HG02970 (cell line): ENCODE measurements at regions not wholly inside any gene's neighbourhood (a gene's known extent, or its start where the extent isn't known, plus 50 kb on each side); places are given as distances from the start of the nearest gene placed in this dataset.

ENCODE experiments used
- ATAC-seq: cut with Tn5 transposase; IDR thresholded peaks from one replicate; pipeline ENCODE4 v1.9.1; 2021; ENCODE audit warnings: mild to moderate bottlenecking, moderate library complexity, moderate number of reproducible peaks; ENCODE audit not compliant: unreplicated experiment, low FRiP score

DNA sequence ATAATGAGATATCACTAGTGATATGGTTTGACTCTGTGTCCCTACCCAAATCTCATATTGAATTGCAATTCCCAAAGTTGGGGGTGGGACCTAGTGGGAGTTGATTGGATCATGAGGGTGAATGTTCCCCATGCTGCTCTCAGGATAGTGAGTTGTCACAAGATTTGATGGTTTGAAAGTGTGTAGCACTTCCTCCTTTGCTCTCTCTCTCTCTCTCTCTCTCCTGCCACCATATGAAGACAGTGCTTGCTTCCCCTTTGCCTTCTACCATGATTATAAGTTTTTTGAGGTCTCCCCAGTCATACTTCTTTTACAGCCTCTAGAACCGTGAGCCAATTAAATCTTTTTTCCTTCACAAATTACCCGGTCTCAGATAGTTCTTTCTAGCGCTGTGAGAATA, 1002.0 kb upstream of the ADGRB3 start:
- ATAC-seq: no peak

DNA sequence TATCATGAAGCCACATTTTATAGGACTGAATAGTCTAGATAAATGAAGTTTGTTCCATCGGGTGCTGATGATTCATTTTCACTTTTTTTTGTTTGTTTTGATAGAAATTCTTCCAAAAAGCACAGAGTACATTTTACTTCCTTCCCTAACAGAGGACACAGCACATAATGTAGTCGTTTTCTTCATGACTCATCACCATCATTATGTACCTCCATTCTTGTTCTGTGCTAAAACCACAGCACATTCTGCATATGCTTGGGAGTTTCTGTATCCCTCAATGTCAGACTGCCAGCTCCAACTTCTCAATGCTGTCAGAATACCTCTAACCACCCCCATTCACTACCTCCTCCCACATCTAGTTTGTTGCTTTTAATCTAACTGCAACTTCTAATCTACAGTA, 1004.9 kb upstream of the ADGRB3 start:
- no peak for ATAC-seq

DNA sequence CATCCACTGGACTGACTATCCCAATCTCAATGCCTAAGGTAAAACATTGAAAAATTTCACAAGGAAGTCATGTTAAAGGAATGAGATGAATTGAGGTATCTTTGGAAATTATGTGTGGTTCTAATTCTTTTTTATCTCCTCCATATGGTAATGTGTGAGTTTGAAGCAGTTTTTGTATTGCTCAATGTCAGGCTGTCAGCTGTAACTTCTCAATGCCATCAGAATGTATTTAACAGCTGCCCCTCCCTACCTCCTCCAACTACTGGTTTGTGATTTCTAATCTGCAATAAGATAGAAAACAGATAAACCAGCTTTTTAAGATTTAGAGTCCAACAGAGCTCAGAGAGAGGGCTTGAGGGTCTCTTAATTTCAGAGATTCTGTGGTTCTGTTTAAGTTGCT, 1005.8 kb upstream of the ADGRB3 start:
- ATAC-seq: no peak

DNA sequence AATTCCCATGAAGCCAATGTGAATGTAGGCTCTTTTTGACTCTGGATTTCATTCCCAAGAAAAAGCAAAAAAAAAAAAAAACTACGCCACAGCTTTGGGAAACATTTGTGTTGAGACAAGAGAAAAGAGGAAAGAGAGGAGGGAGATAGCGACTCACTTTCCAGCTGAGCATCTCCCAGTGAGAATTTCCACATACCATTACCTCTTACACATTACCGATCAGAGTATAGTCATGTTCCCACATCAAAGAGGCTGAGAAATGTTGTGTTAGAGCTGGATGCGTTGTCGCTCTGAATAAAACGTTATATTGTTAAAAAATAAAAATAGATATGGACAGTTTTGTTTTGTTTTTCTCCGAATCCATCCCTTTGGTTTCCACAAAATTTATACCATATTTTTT, 1019.3 kb upstream of the ADGRB3 start:
- no peak for ATAC-seq

DNA sequence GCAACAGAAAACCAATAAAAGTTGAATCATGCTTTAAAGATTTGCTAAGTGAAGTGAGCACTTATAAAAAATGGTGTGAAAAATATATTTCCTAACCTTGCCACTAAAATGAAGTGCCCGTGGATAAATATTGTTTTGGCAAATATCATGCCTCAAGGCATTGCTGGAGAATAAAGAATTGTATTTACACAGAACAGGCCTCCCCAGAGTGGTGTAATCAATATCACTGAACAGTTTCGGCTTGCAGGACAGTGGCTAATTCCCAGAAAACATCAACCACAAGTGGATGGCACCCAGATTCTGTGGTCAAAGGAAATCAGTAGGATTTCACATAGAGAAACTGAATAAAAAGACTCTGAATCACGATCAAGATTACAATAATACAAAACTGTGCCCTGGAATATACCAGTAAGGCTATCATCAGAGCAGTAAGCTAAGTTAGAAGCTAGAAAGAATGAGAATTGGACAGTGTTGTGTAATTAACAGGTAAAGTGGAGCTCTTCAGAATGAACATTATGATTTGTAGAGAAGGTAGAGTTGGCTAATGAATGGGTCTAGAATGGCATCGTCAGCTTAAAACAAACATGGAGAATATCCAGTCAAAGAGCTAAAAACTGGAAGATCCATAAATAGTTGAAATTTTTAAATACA, 1026.9 kb upstream of the ADGRB3 start:
- ATAC-seq: no peak

DNA sequence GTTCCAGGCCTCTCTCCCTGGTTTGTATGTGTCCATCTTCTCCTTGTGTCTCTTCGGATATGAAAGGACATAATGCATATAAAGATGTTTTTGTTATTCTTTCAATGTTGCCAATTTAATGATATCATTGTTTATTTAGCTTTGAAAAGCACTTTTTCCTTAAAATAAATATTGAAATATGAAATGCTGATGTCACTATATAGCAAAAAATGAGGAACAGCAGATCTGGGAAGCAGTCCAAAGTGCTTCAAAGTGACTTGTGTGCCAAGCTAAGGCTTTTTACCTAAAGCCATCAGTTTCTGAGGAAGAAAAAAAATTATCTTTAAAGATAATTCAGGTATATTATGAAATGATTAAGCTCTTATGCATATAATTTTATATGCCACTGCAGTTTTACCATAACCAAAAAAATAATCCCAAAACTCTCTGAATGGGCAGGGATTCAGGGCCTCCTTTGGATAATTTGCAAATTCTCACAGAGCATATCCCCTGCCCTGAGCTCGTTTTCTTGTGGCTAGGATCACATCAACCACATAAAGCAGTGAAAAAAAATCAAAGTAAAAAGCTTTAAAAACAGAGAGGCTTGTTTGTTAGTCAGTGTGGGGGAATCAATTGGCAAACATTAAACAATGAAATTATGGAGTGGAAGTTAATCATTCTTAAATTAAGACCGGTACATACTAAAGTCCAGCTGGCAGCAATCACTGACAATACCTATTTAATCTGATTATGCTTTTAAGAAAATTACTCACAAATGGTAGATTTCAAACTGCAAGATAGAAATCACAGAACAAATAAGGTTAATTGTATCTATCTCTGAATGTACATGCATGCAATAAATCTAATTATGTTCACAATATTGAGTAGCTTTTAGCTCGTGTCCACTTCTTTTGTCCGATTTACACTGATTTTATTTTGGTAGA, 1027.9 kb upstream of the ADGRB3 start:
- no peak for ATAC-seq

DNA sequence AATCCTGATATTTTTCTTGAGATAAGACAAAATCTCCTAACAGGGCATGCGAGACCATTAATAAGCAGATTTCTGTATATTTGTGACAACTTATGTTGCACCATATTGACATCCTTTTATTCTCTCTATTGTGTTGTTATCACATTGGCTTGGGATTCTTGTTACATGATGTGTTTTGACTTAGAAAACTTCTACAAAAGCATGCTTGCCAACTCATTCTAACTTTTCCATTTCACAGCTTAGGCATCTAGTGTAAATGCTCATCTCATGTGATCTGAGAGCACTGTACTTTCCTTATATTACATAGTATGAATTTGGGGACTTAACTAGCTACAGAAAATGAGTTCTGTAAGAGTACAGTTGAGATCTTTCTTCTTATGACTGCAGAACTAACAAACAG, 1040.7 kb upstream of the ADGRB3 start:
- ATAC-seq: no peak

DNA sequence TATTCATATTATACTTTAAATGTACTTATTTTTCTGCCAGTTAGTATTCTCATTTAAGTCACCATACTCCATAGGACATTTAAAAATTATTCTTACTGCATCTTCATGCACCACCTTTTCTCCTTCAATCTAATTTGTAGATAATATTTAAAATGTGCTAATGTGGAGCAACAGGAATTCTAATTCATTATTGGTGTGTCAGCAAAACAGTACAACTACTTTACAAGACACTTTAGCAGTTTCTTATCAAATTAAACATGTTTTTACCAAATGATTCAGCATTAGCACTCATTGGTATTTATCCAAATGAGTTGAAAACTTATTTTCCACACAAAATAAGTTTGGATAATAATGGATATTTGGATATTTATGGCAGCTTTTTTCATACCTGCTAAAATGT, 1041.8 kb upstream of the ADGRB3 start:
- no peak for ATAC-seq

DNA sequence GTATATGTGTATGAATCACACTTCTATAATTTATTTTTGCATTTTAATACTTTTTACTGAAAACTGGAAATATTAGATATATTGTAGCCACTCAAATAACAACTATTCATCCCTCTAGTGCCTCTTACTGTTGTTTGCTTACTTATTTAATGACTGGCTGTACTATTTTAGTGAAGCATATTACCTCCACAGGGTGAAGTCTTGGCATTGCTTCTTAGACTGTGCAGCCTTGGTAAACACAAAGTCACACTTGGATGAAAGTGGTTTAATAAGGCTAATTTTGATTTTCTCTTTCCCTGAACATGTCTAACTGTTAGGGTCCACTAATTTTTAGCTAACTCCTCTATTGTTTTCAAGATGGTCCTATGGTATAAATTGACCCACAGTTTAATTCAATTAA, 1043.2 kb upstream of the ADGRB3 start:
- no peak for ATAC-seq

DNA sequence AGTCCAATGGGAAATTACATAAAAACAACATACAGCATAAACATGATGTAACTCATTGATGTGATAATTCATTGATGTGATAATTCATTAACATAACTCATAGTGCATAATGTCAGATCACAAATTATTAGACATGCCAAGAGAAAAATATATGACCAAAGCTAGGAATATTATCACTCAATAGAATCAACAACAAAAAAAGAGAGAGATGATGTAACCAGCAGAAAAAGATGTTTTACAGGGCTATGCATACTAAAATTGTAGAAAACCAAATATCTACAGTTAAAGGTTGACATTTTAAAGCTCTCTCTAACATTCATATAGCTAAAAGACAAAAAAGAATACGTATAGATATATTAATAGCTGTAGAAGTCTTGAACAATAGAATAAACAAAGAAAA, 1067.2 kb upstream of the ADGRB3 start:
- ATAC-seq: no peak

DNA sequence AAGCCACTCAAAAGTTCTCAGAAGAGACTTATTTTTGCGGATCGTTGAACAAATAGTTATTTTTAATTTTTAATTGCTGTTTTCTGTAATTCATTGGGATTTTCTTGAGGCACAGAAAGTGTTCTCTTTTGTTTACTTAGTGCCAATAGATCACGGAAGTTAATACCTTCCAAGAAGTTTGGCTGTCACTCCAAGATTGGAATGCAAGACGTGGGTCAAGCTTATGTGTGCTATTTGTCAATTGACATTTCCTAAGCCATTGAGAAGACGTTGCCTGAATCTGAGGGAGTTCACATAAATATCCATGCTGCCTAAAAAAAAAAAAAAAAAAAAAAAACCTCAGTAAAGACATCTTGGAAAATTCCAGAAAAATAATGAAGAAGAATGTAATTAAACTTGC, 1071.4 kb upstream of the ADGRB3 start:
- no peak for ATAC-seq

DNA sequence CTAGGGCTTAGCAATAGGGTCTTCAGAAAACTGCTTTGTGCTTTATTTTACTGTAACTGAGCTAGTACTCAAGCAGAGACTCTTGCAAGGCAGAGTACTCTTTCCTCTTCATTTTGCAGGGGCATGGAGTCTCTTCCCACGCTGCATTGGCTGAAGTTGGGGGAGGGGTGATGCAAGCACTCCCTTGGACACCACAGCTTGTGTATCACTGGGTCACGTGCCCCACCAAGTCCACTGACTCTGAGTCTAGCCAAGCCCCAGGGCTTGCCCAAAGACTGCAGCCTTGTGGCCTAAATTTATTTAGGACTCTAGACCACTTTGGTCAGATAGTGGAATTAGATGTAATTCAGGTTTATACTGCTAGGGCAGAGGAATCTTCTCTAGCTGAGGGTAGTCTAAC, 1075.0 kb upstream of the ADGRB3 start:
- ATAC-seq: no peak

DNA sequence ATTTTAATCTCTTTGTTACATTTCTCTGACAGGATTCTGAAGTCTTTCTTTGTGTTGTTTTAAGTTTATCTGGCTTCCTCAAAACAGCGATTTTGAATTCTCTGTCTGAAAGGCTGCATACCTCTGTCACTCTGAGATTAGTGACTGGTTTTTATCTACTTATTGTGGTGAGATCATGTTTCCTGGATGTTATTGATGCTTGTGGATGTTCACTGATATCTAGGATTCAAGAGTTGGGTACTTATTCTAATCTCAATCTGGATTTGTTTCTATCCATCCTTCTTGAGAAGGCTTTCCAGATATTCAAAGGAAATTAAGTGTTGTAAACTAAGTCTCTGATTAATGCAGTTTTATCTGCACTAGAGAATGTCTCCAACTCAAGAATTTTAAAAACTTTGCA, 1076.1 kb upstream of the ADGRB3 start:
- ATAC-seq: no peak

DNA sequence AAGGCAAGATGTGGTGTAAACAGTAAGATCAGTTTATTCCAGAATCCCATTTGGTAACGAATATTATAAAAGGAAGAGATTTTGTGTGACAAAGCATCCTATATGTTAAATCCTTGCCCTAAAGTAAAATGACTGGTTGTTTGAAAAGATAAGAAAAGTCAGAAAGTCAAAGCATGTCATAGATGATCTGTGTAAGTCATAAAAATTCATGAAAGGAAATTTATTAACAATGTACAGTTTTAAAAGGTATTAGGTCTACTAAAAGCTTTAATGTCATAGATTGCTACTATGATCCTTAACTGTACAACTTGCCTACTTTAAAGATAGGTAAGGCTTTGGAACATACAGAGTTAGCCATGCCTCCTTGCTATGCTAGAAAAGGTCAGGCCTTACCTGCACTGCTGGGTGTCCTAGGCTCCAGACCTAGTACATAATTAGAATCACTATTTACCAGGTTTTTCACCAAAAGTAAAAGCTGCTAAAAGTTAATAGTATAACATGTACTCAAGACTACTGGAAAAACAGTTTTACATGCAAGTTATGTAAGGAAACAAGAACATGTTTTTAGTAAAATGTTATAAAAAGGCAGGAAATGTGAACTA, 1090.1 kb upstream of the ADGRB3 start:
- ATAC-seq: no peak

DNA sequence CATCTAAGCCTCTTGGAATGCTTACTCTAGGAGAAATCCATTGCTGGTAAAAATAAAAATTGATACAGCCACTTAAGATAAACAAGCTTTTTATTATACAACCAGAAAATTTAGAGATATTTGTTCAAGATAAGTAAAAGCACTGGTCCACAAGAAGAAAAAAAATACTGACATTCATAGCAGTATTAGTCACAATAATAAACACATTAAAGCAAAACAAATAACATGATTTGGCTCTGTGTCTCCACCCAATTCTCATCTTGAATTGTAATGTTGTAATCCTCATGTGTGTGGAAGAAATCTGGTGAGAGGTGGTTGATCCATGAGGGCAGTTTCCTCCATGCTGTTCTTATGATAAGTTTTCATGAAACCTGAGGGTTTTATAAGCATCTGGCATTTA, 1093.5 kb upstream of the ADGRB3 start:
- no peak for ATAC-seq

DNA sequence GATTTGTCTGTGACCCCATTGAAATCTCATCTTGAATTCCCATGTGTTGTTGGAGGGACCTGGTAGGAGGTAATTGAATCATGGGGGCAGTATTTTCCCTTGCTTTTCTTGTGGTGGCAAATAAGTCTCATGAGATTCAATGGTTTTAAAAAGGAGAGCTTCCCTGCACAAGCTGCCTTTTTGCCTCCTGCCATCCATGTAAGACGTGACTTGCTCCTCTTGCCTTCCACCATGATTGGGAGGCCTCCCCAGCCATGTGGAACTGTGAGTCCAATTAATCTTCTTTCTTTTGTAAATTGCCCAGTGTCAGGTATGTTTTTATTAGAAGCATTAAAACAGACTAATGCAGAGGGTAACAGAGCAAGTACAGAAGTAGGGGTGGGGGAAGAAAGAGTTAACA, 1097.0 kb upstream of the ADGRB3 start:
- no peak for ATAC-seq

DNA sequence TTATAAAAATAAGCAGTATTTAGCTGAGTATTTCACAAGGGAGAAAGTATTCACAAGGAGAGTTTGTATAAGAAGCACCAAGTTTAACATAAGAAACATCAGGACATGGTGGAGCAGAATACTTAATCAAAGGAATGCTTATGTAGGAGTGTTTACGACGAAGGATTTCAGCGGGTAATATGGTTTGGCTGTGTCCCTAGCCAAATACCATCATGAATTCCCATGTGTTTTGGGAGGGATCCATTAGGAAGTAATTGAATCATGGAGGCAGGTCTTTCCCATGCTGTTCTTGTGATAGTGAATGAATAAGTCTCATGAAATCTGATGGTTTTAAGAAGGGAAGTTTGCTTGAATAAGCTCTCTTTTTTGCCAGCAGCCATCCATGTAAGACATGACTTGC, 1099.1 kb upstream of the ADGRB3 start:
- no peak for ATAC-seq

DNA sequence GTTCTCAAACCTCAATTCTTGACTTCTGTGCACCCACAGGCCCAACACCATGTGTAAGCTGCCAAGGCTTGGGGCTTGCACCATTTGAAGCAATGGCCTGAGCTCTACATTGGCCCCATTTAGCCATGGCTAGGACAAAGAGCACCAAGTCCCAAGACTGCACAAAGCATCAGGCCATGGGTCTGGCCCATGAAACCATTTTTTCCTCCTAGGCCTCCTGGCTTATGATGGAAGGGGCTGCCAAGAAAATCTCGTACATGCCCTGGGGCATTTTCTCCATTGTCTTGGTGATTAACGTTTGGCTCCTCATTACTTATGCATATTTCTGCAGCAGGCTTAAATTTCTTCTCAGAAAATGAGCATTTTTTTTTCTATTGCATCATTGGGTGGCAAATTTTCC, 1128.7 kb upstream of the ADGRB3 start:
- no peak for ATAC-seq

DNA sequence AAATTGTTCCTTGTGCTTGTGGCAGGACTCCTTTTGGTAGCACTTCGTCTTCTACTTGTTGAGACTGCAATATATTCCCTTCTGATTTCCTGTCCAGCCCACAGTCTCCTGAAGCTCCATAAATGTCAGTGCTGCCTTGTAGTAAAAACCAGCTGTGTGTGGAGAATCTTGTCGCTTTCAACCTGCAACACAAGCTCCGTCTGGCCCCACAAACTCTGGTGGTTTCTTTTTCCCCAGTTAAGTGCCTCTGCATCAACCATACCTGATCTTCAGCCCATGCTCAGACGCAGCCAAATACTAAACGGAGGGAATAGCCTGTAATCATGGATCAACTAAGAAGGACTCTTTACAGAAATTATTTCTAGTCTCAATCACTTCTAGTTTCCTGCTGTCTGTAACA, 1133.3 kb upstream of the ADGRB3 start:
- ATAC-seq: no peak

DNA sequence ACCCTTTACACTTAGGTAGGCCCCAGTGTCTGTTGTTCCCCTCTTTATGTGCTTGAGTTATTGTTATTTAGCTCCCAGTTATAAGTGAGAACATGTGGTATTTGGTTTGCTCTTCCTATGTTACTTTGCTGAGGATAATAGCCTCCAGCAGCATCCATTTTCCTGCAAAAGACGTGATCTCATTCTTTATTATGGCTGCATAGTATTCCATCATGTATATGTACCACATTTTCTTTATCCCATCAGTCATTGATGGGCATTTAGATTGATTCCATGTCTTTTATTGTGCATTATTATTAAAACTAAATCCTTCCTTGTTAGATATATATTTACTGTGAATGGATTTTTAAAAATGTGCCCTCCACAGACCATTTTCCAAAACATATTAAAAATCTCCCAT, 1137.3 kb upstream of the ADGRB3 start:
- no peak for ATAC-seq

DNA sequence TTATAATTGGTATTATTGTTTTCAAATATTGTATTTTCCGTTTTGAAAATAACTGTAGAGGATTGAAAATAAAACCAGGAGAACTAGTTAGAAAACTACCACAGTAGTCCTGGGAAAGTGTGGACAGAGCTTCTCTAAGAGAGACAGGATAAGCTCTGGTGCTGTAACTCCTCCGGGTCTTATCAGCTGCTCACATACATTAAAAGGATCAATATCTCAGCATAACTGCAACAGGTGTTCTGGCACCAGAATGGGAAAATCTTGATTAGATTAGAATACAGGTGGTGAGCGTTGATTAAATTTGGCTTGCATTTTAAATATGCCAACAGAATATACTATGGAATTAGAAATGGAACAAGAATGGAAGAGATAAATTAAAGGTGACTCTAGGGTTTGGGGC, 1138.9 kb upstream of the ADGRB3 start:
- ATAC-seq: no peak

DNA sequence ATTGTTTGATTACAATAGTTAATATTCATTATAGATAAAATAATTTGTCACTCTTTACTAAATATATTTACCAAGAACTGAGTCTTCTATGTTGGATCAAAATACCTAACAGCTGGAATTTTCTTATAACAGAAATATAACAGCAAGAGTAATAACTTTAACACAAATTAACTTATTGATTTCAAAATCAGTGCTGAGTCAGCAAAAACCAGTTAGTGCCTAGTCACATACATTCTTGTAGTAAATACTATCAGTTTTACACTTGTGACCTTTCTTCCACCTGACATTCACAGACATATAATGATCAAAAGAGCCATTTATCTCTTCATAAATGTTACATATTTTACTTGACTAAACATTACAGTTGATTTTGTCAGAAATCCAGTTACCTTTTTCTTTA, 1141.4 kb upstream of the ADGRB3 start:
- no peak for ATAC-seq
